Ovary (tissue), 7 donors: ENCODE measurements at regions not wholly inside any gene's neighbourhood (a gene's known extent, or its start where the extent isn't known, plus 50 kb on each side); places are given as distances from the start of the nearest gene placed in this dataset.

Experiments used
- DNase-seq, 5 donors: peaks; one replicate each; pipeline ENCODE4 v3.0.0-alpha.2; 2019 to 2020
- H3K27ac ChIP-seq, 2 donors: fragments of 200-600 bp; one replicate each; pipeline versions ENCODE4 v1.5.1 to v1.8.0; 2019 to 2022
- H3K27me3 ChIP-seq: fragments of 200-600 bp; one replicate; pipeline ENCODE4 v1.8.0; 2022
- H3K36me3 ChIP-seq: fragments of 200-600 bp; sonication (generic); one replicate; pipeline ENCODE4 v1.5.1; 2019
- H3K4me1 ChIP-seq: one replicate; pipeline ENCODE4 v1.8.1; 2013; ENCODE audit warnings: mild to moderate bottlenecking, moderate library complexity; ENCODE audit not compliant: insufficient read depth
- H3K4me3 ChIP-seq: fragments of 200-600 bp; sonication (generic); one replicate; pipeline ENCODE4 v1.5.1; 2017
- H3K9me3 ChIP-seq, 2 donors: fragments of 200-600 bp in 1 of 2; sonication (generic) in 1 of 2; one replicate each; pipeline versions ENCODE4 v1.5.1 to v1.8.1; 2013 to 2019; ENCODE audit warnings: mild to moderate bottlenecking in 1 of 2, moderate library complexity in 1 of 2
- EP300 ChIP-seq: sonication (generic); formaldehyde crosslinking; IDR thresholded peaks from one replicate; pipeline ENCODE4 v1.6.1; 2017; ENCODE audit warnings: antibody characterized with exemption
- POLR2A ChIP-seq: fragments of 450-650 bp; IDR thresholded peaks from one replicate; pipeline ENCODE4 v1.6.1; 2017; ENCODE audit warnings: antibody characterized with exemption, mild to moderate bottlenecking, moderate library complexity
- WGBS, 3 donors: extraction: QIAGEN DNeasy Blood & Tissue Kit in 1 of 3; methylation state at CpG; one replicate each; pipeline versions ENCODE4 v1.1.5 to v1.1.7; 2013 to 2017; 5-methylcytosine and 5-hydroxymethylcytosine counted together
- intact Hi-C, 4 donors: fragments of 100-400 bp; cut with DNase I; formaldehyde crosslinking; loops; one replicate each; pipeline versions ENCODE4 v1.11.0 to v1.15.1; 2022 to 2023
- TF ChIP-seq, protein P1 (sequence below), 3 donors: fragments of 450-650 bp in 2 of 3; fragments of 200-600 bp in 1 of 3; IDR thresholded peaks; one replicate each; pipeline versions ENCODE4 v1.5.1 to v1.8.0; 2016 to 2022; ENCODE audit warnings: antibody characterized with exemption in 3 of 3, mild to moderate bottlenecking in 1 of 3
- donor health status: DM: no; HTN: no; CAD: no; lungs with moderate emphysema.
- donor health status: DM: no; HTN: no; CAD: no.
- donor health status: Bipolar disorder and iron deficiency.
- donor health status: DM: no; HTN: no; CAD: no.
- donor health status: DM: yes; HTN: yes; CAD: no.

DNA sequence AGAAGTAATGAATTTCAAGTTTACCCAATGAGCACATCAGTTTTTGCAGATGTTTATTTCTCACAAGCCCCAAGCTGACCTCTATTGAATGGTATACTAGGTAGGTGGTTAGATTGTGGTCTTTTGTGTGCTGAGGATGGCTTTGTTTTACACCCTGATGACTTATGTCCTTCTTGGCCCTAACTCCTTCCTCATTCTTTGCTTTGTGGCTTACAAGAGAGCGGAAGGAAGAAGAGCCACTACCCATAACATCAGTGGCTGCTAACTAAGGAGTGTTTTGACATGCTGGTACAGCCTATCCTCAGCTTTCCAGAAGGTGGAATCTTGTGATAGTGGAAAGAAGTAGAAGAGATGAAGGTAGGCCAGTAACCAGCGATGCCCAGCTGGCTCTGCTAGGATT lies 85.7 kb upstream of the NTRK2 start:
- 71 to 82% (median 76%) methylated on average over 2 of the region's 2 CpGs for WGBS, 3 donors
- TF ChIP-seq POLR2A (no peak), EP300 (no peak)
- TF ChIP-seq, protein P1, sequence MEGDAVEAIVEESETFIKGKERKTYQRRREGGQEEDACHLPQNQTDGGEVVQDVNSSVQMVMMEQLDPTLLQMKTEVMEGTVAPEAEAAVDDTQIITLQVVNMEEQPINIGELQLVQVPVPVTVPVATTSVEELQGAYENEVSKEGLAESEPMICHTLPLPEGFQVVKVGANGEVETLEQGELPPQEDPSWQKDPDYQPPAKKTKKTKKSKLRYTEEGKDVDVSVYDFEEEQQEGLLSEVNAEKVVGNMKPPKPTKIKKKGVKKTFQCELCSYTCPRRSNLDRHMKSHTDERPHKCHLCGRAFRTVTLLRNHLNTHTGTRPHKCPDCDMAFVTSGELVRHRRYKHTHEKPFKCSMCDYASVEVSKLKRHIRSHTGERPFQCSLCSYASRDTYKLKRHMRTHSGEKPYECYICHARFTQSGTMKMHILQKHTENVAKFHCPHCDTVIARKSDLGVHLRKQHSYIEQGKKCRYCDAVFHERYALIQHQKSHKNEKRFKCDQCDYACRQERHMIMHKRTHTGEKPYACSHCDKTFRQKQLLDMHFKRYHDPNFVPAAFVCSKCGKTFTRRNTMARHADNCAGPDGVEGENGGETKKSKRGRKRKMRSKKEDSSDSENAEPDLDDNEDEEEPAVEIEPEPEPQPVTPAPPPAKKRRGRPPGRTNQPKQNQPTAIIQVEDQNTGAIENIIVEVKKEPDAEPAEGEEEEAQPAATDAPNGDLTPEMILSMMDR (IDR thresholded peaks at IDR 0.05), result no peak
- peaks cover 0 to 3% of the 10 kb centered on the region in 2 donors for H3K9me3 ChIP-seq
- no peaks in the 10 kb centered on the region for H3K36me3 ChIP-seq
- no peak for DNase-seq
- H3K27ac ChIP-seq, result no peak overlapping the region
- H3K27me3 ChIP-seq, result no peaks in the 10 kb centered on the region
- no peaks in the 10 kb centered on the region for H3K4me1 ChIP-seq
- H3K4me3 ChIP-seq, result no peak overlapping the region
- intact Hi-C loops, result no loop called here

DNA sequence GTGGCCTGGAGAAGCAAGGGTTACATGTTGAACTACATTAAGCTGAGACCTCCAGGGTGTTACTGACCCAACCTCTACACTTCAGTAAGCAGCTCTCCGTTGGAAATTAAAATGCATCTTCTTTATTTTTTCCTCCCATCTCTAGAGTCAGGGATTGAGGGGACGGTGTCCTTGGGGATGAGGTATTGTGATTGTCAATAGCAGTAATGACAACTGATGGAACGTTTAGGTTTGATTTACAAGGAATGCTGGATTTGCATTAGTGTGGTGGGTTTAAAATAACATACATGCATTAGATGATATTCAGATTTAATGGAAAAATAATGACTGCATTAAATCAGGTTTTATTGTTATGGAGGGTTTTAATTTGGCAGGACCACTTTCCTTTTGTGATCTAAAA lies 82.9 kb upstream of the NTRK2 start:
- WGBS, 3 donors, result 64 to 67% (median 66%) methylated on average over 3 of the region's 3 CpGs
- Histone ChIP-seq H3K36me3 (no peaks in the 10 kb centered on the region), H3K27me3 (no peaks in the 10 kb centered on the region), H3K4me3 (no peak overlapping the region), H3K4me1 (no peaks in the 10 kb centered on the region), H3K9me3 (peaks cover 0 to 3% of the 10 kb centered on the region in 2 donors), H3K27ac (no peak overlapping the region)
- no peak for DNase-seq
- intact Hi-C loops, result no loop called here
- TF ChIP-seq, protein P1 (IDR thresholded peaks at IDR 0.05), result no peak
- TF ChIP-seq POLR2A, result no peak
- TF ChIP-seq EP300, result no peak

DNA sequence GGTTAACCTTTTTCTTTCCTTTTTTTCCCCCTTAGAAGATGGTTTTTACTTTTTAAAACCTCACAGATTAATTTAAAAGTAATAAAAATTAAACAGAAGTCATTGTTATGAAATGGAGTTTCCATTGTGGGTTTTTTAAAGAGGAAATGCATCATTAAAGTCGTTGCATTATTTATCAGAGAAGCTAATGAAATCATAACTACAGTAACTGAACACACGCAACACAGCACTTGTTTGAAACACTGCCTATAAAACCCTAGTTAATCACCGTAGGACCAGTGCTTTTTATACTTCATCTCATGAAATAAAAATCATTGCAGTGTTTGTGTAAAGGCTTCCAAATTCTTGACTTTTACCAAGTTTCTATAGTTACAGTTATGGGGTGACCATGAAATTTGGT lies 82.4 kb upstream of the NTRK2 start:
- no peak overlapping the region for H3K27ac ChIP-seq
- TF ChIP-seq EP300, result no peak
- TF ChIP-seq, protein P1 (IDR thresholded peaks at IDR 0.05), result no peak
- no peaks in the 10 kb centered on the region for H3K4me1 ChIP-seq
- no peak overlapping the region for H3K4me3 ChIP-seq
- H3K36me3 ChIP-seq, result no peaks in the 10 kb centered on the region
- no peak for DNase-seq
- intact Hi-C loops, result no loop called here
- 53 to 73% (median 56%) methylated on average over 3 of the region's 3 CpGs for WGBS, 3 donors
- no peaks in the 10 kb centered on the region for H3K27me3 ChIP-seq
- H3K9me3 ChIP-seq, result peaks cover 0 to 3% of the 10 kb centered on the region in 2 donors

DNA sequence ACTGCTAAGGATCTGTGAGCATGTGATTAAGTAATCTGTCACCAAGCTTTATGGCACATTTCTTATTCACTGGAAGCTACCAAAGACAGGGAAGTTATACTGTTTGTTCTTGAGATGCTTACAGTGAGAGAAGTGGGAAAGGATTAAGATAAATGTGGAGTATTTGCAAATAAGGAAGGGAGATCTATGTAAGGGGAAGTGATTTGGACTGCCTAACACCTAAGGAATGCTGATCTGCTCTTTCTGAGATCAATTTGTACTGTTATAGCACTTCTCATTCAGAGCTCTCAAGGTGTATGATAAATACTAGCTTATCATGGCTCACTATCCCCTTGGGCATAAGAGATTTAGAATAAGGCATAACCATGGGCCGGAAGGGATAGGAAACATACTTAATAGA lies 80.0 kb upstream of the NTRK2 start:
- H3K4me1 ChIP-seq, result no peaks in the 10 kb centered on the region
- no peak for DNase-seq
- TF ChIP-seq EP300, result no peak
- no peak for TF ChIP-seq POLR2A
- TF ChIP-seq, protein P1 (IDR thresholded peaks at IDR 0.05), result no peak
- H3K9me3 ChIP-seq, result peaks cover 0 to 3% of the 10 kb centered on the region in 2 donors
- H3K27ac ChIP-seq, result no peak overlapping the region
- H3K4me3 ChIP-seq, result no peak overlapping the region
- no peaks in the 10 kb centered on the region for H3K27me3 ChIP-seq
- WGBS, 3 donors, result 89 to 93% (median 91%) methylated on average over 1 of the region's 1 CpG
- H3K36me3 ChIP-seq, result no peaks in the 10 kb centered on the region
- intact Hi-C loops, result no loop called here

DNA sequence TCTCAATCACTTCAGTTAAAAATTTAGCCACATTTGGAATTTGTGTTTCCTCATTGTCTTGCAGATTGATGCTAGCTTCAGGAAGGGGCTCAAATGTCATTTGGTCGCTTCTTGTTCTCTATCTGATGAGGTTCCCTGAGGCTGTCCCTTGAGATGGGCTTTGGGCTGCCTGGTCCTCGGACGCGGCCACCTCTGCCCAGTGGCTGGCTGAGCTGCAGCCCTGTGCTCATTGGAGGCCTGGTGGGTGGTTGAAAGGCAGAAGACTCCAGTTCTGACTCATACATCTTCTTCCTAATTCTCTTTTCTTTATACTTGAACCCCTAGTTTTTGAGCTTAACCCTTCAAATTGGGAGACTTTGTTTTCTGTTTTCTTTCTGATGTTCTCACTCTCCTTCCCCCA lies 78.8 kb upstream of the NTRK2 start:
- H3K27me3 ChIP-seq, result no peaks in the 10 kb centered on the region
- DNase-seq, result no peak
- intact Hi-C loops, result no loop called here
- TF ChIP-seq, protein P1 (IDR thresholded peaks at IDR 0.05), result no peak
- TF ChIP-seq EP300 (no peak), POLR2A (no peak)
- no peaks in the 10 kb centered on the region for H3K4me1 ChIP-seq
- H3K36me3 ChIP-seq, result no peaks in the 10 kb centered on the region
- no peak overlapping the region for H3K27ac ChIP-seq
- no peak overlapping the region for H3K4me3 ChIP-seq
- H3K9me3 ChIP-seq, result no peaks in the 10 kb centered on the region
- 91 to 95% (median 95%) methylated on average over 4 of the region's 4 CpGs for WGBS, 3 donors
